Natural killer cell treated with Interleukin-12 subunit alpha and Interleukin-12 subunit beta and Interleukin-15 and Interleukin-18, amount 100 ng/mL, for 72 hours (primary cell): ENCODE measurements at regions not wholly inside any gene's neighbourhood (a gene's known extent, or its start where the extent isn't known, plus 50 kb on each side); places are given as distances from the start of the nearest gene placed in this dataset.

ENCODE experiments used
- ATAC-seq, 2 donors: fragments of 150-1000 bp; cut with Tn5 transposase in 1 of 2; sonication (Bioruptor Pico), chemical (Tn5 transposase) in 1 of 2; 2 replicates each; pipeline ENCODE4 v1.10.0; 2021
- DNase-seq: peaks from one replicate; pipeline ENCODE4 v3.0.0; 2022; ENCODE audit warnings: low spot score
- H3K27ac Mint-ChIP-seq, 2 donors: 1 replicate in 1 of 2; 2 replicates in 1 of 2; pipeline ENCODE4 v1.8.0; 2022; ENCODE audit warnings: mixed read lengths in 2 of 2, mild to moderate bottlenecking in 1 of 2, moderate library complexity in 1 of 2
- H3K27me3 Mint-ChIP-seq, 2 donors: 1 replicate in 1 of 2; 2 replicates in 1 of 2; pipeline ENCODE4 v1.8.0; 2022; ENCODE audit warnings: mixed read lengths in 2 of 2
- H3K36me3 Mint-ChIP-seq: one replicate; pipeline ENCODE4 v1.8.0; 2022; ENCODE audit warnings: mixed read lengths
- H3K4me1 Mint-ChIP-seq, 2 donors: 1 replicate in 1 of 2; 2 replicates in 1 of 2; pipeline ENCODE4 v1.8.0; 2022; ENCODE audit warnings: low read depth in 2 of 2, mixed read lengths in 2 of 2, mild to moderate bottlenecking in 1 of 2
- H3K4me3 Mint-ChIP-seq: one replicate; pipeline ENCODE4 v1.8.0; 2022; ENCODE audit warnings: mixed read lengths
- H3K9me3 Mint-ChIP-seq: 2 replicates; pipeline ENCODE4 v1.8.0; 2022; ENCODE audit warnings: mixed read lengths

GRCh38 chr1:5751163-5751540 is 241.1 kb downstream of the NPHP4 start:
- H3K9me3 Mint-ChIP-seq, result no peaks in the 10 kb centered on the region
- ATAC-seq, result no peak

DNA sequence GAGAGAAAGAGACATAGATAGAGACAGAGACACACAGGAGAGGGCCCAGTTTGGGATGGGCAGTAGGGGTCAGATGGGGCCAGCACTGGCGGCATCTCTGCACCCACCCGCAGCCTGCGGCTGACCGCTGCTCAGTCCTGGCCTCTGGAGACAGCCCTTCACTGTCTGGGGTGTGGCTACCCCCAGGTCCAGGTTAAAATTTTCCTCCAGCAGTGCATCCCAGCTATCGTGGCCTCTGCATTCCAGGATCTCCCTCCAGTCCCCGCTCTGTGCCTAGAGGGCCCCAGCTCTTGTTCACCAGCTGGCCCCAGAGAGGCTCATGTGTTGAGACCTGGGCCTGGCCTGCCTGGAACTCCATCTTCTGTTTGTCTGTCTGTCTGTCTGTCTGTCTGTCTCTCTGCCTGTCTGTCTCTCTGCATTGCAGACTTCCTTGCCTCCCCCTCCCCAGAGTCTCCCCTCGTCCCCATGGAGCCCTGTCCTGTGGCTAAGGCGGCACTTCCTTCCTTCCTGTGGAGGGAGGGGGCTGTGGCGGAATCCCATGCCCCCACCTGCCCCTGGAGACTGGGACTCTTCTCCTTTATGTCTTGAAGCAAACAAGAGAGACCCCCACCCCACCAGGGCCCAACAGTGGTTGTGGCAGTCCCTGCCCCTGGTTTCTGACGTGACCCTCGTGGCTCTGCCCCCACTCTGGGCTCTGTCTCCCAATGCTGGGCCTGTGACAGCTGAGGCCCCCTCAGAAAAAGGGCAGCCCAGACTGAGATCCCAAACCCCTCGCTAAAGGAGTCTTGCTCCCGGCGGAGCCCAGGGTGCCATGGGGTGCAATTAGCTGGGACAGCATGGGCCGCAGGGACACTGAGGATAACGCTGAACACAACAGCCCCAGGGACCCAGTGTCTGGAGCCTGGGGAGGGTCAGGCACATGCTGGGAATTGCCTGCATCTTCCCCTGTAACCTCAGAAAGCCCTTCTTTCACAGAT is 241.8 kb downstream of the NPHP4 start:
- Mint-ChIP-seq H3K27ac (no peak overlapping the region), H3K4me3 (no peak overlapping the region), H3K36me3 (no peaks in the 10 kb centered on the region), H3K4me1 (no peaks in the 10 kb centered on the region), H3K9me3 (no peaks in the 10 kb centered on the region), H3K27me3 (peaks cover 8 to 13% of the 10 kb centered on the region in 2 donors)
- DNase-seq, result no peak
- ATAC-seq, result no peak

More at GRCh38 chr1:5751163-5751540, 241.1 kb downstream of the NPHP4 start:
- no peak for DNase-seq
- Mint-ChIP-seq H3K36me3 (no peaks in the 10 kb centered on the region), H3K27ac (no peak overlapping the region), H3K4me3 (no peak overlapping the region), H3K4me1 (no peaks in the 10 kb centered on the region), H3K27me3 (peaks cover 8 to 13% of the 10 kb centered on the region in 2 donors)

DNA sequence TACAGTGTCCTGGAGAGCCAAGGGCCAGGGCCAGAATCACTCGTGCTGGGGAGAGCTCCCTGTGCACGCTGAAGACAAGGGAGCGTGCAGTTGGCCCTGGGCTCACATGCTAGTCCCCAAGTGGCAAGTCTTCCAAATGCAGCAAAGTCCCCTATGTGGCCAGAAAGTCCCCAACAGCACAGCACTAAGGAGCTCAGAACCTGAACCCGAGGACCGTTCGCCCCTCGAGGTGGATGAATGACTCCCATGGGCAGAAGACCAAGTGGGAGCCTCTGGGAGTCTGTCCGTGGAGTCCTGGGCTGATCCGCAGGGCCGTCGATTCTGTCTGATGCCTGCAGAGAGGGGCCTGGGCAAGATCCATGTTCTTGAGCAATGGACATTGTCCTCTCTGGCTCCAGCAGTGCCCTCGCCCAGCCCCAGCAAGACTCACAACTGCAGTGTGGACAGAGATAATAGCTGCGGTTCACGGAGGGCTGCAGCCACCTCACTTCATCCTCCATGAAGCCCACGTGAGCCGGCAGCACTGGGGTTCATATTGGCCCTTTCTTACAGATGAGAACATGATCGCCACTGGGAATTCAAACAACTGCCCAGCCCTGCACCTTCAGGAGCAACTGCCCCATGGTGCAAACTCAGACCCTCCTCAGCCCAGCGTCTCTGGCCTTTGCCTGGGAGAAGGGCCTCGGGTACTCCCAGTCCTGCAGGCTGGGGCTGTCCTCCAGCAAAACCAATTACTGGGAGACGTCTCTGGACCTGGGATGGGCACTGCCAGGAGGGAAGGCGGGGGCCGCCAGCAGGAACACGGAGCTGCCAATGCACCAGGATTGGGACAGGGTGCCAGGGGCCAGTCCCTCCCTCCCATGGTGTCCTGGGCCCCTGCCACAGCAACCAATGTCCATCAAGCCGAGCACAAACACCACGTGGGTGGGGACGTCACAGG is 243.7 kb downstream of the NPHP4 start:
- H3K27me3 Mint-ChIP-seq, result peaks cover 12 to 26% of the 10 kb centered on the region in 2 donors
- H3K4me1 Mint-ChIP-seq, result no peaks in the 10 kb centered on the region
- no peak for ATAC-seq
- H3K36me3 Mint-ChIP-seq, result no peaks in the 10 kb centered on the region
- no peak overlapping the region for H3K4me3 Mint-ChIP-seq
- H3K9me3 Mint-ChIP-seq, result no peaks in the 10 kb centered on the region
- peak; percentile 48 for DNase-seq
- no peak overlapping the region for H3K27ac Mint-ChIP-seq

GRCh38 chr1:5747426-5748285 is 244.6 kb downstream of the NPHP4 start:
- no peak for ATAC-seq
- no peak overlapping the region for H3K27ac Mint-ChIP-seq
- no peaks in the 10 kb centered on the region for H3K9me3 Mint-ChIP-seq
- DNase-seq, result peak; percentile 2
- no peak overlapping the region for H3K4me3 Mint-ChIP-seq
- H3K27me3 Mint-ChIP-seq, result peaks cover 12 to 26% of the 10 kb centered on the region in 2 donors
- no peaks in the 10 kb centered on the region for H3K36me3 Mint-ChIP-seq
- H3K4me1 Mint-ChIP-seq, result no peaks in the 10 kb centered on the region

GRCh38 chr1:5746611-5747425 is 245.4 kb downstream of the NPHP4 start:
- Mint-ChIP-seq H3K36me3 (no peaks in the 10 kb centered on the region), H3K27me3 (peaks cover 12 to 26% of the 10 kb centered on the region in 2 donors), H3K9me3 (no peaks in the 10 kb centered on the region), H3K27ac (no peak overlapping the region), H3K4me3 (no peak overlapping the region), H3K4me1 (no peaks in the 10 kb centered on the region)
- DNase-seq, result peak; percentile 35
- ATAC-seq, result no peak

GRCh38 chr1:5745800-5746610 is 246.2 kb downstream of the NPHP4 start:
- no peak overlapping the region for H3K4me3 Mint-ChIP-seq
- no peaks in the 10 kb centered on the region for H3K4me1 Mint-ChIP-seq
- peaks cover 12 to 26% of the 10 kb centered on the region in 2 donors for H3K27me3 Mint-ChIP-seq
- DNase-seq (peak; percentile 61), ATAC-seq (peak; percentile 60 to 71)
- H3K36me3 Mint-ChIP-seq, result no peaks in the 10 kb centered on the region
- no peaks in the 10 kb centered on the region for H3K9me3 Mint-ChIP-seq
- H3K27ac Mint-ChIP-seq, result no peak overlapping the region

GRCh38 chr1:5744911-5745799 is 247.1 kb downstream of the NPHP4 start:
- Mint-ChIP-seq H3K9me3 (no peaks in the 10 kb centered on the region), H3K4me3 (no peak overlapping the region), H3K36me3 (no peaks in the 10 kb centered on the region), H3K27ac (no peak overlapping the region), H3K27me3 (peaks cover 12 to 25% of the 10 kb centered on the region in 2 donors), H3K4me1 (no peaks in the 10 kb centered on the region)
- DNase-seq (peak; percentile 40), ATAC-seq (no peak)

GRCh38 chr1:5744341-5744740 is 247.9 kb downstream of the NPHP4 start:
- H3K9me3 Mint-ChIP-seq, result no peaks in the 10 kb centered on the region
- no peak for DNase-seq
- no peaks in the 10 kb centered on the region for H3K4me1 Mint-ChIP-seq
- H3K27ac Mint-ChIP-seq, result no peak overlapping the region
- no peak for ATAC-seq
- H3K36me3 Mint-ChIP-seq, result no peaks in the 10 kb centered on the region
- H3K27me3 Mint-ChIP-seq, result peaks cover 5 to 16% of the 10 kb centered on the region in 2 donors
- no peak overlapping the region for H3K4me3 Mint-ChIP-seq

DNA sequence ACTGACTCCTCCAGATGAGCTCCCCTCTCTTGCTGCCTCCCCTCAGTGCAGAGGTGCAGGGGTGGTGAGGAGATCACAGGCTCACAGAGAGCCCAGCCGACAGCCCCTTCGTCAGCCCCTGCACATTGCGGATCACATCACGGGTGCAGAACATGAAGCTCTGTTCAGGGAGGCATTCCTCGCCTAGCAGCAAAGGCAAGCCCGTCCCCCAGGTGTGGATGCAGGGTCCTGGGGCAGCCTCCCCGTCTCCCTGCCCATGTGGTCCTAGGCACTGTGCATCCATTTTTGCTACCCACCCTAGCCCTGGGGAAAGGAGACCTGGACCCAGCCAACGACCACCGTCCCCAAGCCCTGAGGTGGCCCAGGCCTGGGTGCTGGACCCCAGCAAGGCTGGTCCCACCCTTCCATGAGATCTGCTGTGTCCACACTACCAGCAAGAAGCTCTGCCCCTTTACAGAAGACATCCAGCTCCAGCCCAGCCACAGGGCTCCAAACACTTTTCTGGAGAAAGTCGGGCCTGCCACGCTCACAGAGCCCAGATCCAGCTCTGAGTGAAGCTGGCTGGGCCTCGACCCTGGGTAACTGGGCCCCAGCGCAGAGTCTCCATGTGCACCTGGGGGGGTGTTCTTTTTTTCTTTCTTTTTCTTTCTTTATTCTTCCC is 248.7 kb downstream of the NPHP4 start:
- H3K4me3 Mint-ChIP-seq, result no peak overlapping the region
- H3K27ac Mint-ChIP-seq, result no peak overlapping the region
- H3K36me3 Mint-ChIP-seq, result no peaks in the 10 kb centered on the region
- DNase-seq (peak; percentile 45), ATAC-seq (peak in 1 of 2 donors; percentile 11)
- no peaks in the 10 kb centered on the region for H3K4me1 Mint-ChIP-seq
- no peaks in the 10 kb centered on the region for H3K9me3 Mint-ChIP-seq
- peaks cover 4 to 13% of the 10 kb centered on the region in 2 donors for H3K27me3 Mint-ChIP-seq

DNA sequence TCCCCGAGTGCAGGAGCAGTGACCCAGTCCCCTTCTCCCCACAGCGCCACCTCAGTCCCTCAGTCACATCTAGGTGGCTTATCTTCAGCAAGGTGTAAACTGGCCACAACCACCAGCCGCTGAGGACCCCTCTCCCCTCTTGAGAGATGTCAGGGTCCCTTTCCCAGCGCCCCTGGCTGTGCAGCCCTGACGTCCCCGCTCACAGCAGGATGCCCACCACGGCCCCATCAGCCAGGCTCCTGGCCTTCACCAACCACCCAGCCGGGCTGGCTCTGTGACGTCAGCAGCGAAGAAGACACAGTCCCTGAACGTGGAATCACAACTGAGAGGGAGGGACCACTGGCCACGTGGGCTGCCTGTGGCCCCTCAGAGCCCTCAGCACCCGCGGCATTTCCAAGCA is 249.4 kb downstream of the NPHP4 start:
- peak; percentile 41 for DNase-seq
- H3K4me3 Mint-ChIP-seq, result no peak overlapping the region
- no peak overlapping the region for H3K27ac Mint-ChIP-seq
- ATAC-seq, result no peak
- no peaks in the 10 kb centered on the region for H3K36me3 Mint-ChIP-seq
- H3K27me3 Mint-ChIP-seq, result peaks cover 4 to 13% of the 10 kb centered on the region in 2 donors
- H3K4me1 Mint-ChIP-seq, result no peaks in the 10 kb centered on the region
- no peaks in the 10 kb centered on the region for H3K9me3 Mint-ChIP-seq

DNA sequence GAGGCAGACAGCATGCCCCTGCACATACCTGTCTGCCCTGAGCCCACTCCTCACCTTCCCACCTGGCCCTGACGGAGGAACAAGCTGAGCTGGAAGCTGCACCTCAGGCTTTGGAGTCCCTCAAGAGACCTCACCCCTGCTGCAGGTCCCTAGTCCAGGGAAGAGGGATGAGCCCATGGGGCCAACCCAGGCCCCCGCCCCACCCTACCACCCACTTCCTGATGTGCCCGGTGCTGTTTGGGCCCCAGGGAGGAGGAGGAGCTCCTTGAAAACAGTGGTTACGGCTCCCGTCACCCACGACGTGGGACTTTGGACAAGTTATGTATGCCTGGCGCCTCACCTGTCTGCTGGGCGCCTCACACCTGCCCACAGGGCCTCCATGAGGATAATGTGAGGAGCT is 250.2 kb downstream of the NPHP4 start:
- Mint-ChIP-seq H3K36me3 (no peaks in the 10 kb centered on the region), H3K9me3 (no peaks in the 10 kb centered on the region), H3K4me1 (no peaks in the 10 kb centered on the region), H3K27ac (no peak overlapping the region), H3K27me3 (peaks cover 4 to 13% of the 10 kb centered on the region in 2 donors), H3K4me3 (no peak overlapping the region)
- ATAC-seq, result no peak
- DNase-seq, result peak; percentile 29
